Thyroid gland (tissue), 4 donors: ENCODE measurements at regions not wholly inside any gene's neighbourhood (a gene's known extent, or its start where the extent isn't known, plus 50 kb on each side); places are given as distances from the start of the nearest gene placed in this dataset.

Experiments used
- DNase-seq, 2 donors: peaks; one replicate each; pipeline ENCODE4 v3.0.0-alpha.2; 2019
- H3K27ac ChIP-seq, 3 donors: fragments of 200-600 bp; sonication (generic); 1 replicate in 2 of 3; 2 replicates in 1 of 3; pipeline ENCODE4 v1.5.1; 2016 to 2019; ENCODE audit warnings: mild to moderate bottlenecking in 1 of 3, moderate library complexity in 1 of 3
- H3K27me3 ChIP-seq: fragments of 200-600 bp; sonication (generic); one replicate; pipeline ENCODE4 v1.5.1; 2019
- H3K36me3 ChIP-seq, 2 donors: fragments of 200-600 bp; sonication (generic); one replicate each; pipeline ENCODE4 v1.5.1; 2016 to 2019
- H3K4me1 ChIP-seq, 2 donors: fragments of 200-600 bp; sonication (generic); one replicate each; pipeline ENCODE4 v1.5.1; 2017 to 2019
- H3K4me3 ChIP-seq, 3 donors: fragments of 200-600 bp; sonication (generic); replicated peaks in 1 of 3; 1 replicate in 2 of 3; 2 replicates in 1 of 3; pipeline ENCODE4 v1.5.1; 2016; ENCODE audit warnings: mild to moderate bottlenecking in 1 of 3
- H3K9me3 ChIP-seq: fragments of 200-600 bp; sonication (generic); one replicate; pipeline ENCODE4 v1.5.1; 2017
- CTCF ChIP-seq, 6 experiments: fragments of 200-600 bp in 3 of 6; fragments of 450-650 bp in 3 of 6; sonication (generic) in 3 of 6; IDR thresholded peaks; one replicate each; pipeline ENCODE4 v1.5.1; 2016 to 2019; ENCODE audit warnings: antibody characterized with exemption in 6 of 6, mild to moderate bottlenecking in 2 of 6, inconsistent platforms in 1 of 6, moderate library complexity in 1 of 6
- POLR2A ChIP-seq, 2 donors: fragments of 450-650 bp; IDR thresholded peaks; one replicate each; pipeline ENCODE4 v1.6.1; 2017; ENCODE audit warnings: antibody characterized with exemption in 2 of 2, mild to moderate bottlenecking in 2 of 2, moderate library complexity in 1 of 2
- WGBS, 2 donors: methylation state at CpG; one replicate each; pipeline ENCODE4 v1.1.5; 2017; 5-methylcytosine and 5-hydroxymethylcytosine counted together
- intact Hi-C: fragments of 100-400 bp; cut with DNase I; formaldehyde crosslinking; loops from one replicate; pipeline ENCODE4 v1.15.1; 2023

DNA sequence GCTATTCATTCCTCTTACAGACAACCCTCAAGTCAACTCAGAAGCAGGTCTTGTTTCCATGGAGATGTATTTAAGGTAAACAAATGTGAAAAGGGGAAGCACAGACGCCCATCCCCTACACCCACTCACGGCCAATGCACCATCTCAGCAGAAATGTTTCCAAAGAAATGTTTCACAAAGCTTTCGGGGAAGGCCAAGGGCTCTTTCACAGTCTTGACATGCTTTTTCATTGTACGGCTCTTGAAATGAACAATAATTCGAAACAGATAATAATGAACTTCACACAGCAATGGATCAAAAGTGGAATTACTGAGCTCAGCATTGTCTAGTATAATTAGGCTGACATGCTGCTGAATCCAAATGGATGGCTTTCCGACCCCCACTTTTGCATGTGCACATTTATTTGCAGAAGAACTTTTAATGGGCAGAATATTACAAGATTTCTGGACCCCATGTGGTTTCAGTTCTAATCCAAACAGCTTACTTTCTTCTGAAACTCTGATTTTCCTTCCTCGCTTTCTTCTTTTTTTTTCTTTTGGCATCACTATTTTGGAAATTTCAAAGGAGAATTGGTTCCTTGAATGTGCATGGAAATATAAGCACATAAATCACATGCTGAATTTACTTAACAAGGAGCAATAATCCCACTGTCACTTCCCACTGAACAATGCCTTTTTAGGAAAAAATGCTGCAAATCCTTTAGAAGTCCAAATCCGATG lies 160.9 kb downstream of the SMIM20 start:
- Histone ChIP-seq H3K4me1 (no peaks in the 10 kb centered on the region), H3K36me3 (no peaks in the 10 kb centered on the region), H3K27me3 (no peaks in the 10 kb centered on the region), H3K9me3 (no peaks in the 10 kb centered on the region), H3K27ac (no peak overlapping the region), H3K4me3 (no peak overlapping the region)
- DNase-seq = no peak
- 70 to 78% methylated on average over 8 of the region's 8 CpGs for WGBS, 2 donors
- no peak for TF ChIP-seq POLR2A (IDR thresholded peaks at IDR 0.05)
- TF ChIP-seq CTCF (IDR thresholded peaks at IDR 0.05) = no peak
- intact Hi-C loops = no loop called here

- Histone ChIP-seq H3K4me1 (no peaks in the 10 kb centered on the region), H3K27me3 (no peaks in the 10 kb centered on the region), H3K36me3 (no peaks in the 10 kb centered on the region), H3K4me3 (no peak overlapping the region), H3K27ac (no peak overlapping the region), H3K9me3 (no peaks in the 10 kb centered on the region)
- WGBS, 2 donors = 50 to 59% methylated on average over 1 of the region's 1 CpG
- intact Hi-C loops = no loop called here
- DNase-seq = no peak
- no peak for TF ChIP-seq POLR2A (IDR thresholded peaks at IDR 0.05)
- no peak for TF ChIP-seq CTCF (IDR thresholded peaks at IDR 0.05)
Observed at GRCh38 chr4:26075583-26075982, 161.6 kb downstream of the SMIM20 start.

DNA sequence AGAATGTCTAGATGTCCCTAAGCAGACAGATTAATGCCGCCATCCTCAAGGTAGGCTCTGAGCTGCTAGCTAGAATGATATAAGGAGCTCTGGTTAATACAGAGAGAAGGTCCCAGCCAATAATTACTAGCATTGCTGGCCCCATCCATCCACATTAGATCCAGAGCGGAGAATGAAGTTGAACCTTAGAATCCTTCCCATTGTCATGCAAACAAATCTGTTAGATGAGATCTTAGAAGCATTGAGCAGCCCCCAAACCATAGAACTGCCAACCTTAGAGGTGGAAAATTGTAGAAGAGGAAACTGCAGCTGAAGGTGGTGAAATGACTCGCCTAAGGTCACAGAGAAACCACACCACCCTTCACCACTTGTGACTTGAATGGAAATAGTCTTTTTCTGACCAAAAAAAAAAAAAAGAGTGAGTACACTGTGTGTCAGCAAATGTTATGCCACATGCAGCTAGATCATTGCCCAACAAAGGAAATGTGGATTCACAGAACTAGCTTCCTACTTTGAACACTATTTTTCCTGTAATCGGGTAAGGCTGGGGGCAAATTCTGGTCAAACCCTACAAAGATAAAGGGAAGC lies 162.1 kb downstream of the SMIM20 start:
- Histone ChIP-seq H3K27me3 (no peaks in the 10 kb centered on the region), H3K36me3 (no peaks in the 10 kb centered on the region), H3K4me1 (no peaks in the 10 kb centered on the region), H3K9me3 (no peaks in the 10 kb centered on the region), H3K4me3 (no peak overlapping the region), H3K27ac (no peak overlapping the region)
- intact Hi-C loops = no loop called here
- TF ChIP-seq POLR2A (IDR thresholded peaks at IDR 0.05) (no peak), CTCF (IDR thresholded peaks at IDR 0.05) (no peak)
- no peak for DNase-seq
- WGBS, 2 donors = 84 to 94% methylated on average over 4 of the region's 4 CpGs

DNA sequence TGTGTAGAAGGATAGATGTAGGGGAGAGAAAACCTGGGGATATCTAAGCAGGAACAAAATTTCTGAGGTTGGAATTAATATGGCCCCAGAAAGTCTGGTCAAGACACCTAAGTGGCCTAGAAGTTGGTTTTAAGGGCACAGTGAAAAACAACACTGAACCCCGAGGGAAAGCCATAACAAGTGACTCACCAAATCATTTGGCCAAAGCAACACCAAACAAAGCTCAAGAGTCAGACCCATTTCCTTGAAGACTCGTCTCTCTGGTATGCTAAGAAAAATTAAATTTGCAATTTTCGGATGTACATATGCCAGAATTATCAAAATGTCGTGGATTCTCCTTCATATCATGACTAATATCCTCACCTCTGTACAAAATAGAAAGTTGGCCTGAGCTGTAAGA lies 162.9 kb downstream of the SMIM20 start:
- WGBS, 2 donors = 78 to 89% methylated on average over 4 of the region's 4 CpGs
- H3K4me3 ChIP-seq = no peak overlapping the region
- intact Hi-C loops = no loop called here
- no peaks in the 10 kb centered on the region for H3K9me3 ChIP-seq
- DNase-seq = no peak
- no peaks in the 10 kb centered on the region for H3K4me1 ChIP-seq
- no peaks in the 10 kb centered on the region for H3K27me3 ChIP-seq
- TF ChIP-seq POLR2A (IDR thresholded peaks at IDR 0.05) (no peak), CTCF (IDR thresholded peaks at IDR 0.05) (no peak)
- H3K27ac ChIP-seq = no peak overlapping the region
- H3K36me3 ChIP-seq = no peaks in the 10 kb centered on the region

DNA sequence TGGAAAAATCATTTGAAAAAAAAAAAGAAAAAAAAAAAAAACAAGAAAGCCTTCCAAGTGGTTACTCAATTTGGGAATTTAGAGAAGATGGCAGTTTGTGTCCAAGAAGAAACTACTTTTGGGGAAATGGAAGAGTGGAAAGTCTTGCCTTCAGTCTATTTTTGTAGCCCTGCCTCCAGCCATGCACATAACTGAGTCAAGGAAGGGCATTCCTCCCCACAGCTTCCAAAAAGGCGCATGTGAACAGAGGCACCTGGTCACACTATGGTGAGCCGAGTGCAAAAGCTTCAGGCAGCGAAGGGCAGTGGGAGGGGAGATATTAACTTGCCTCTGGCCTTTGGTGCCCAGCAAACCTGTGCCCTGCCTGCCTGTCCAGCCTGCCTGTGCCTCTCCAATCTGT lies 163.7 kb downstream of the SMIM20 start:
- no peak for TF ChIP-seq CTCF (IDR thresholded peaks at IDR 0.05)
- TF ChIP-seq POLR2A (IDR thresholded peaks at IDR 0.05) = no peak
- intact Hi-C loops = no loop called here
- Histone ChIP-seq H3K4me1 (no peaks in the 10 kb centered on the region), H3K36me3 (no peaks in the 10 kb centered on the region), H3K27ac (no peak overlapping the region), H3K9me3 (no peaks in the 10 kb centered on the region), H3K27me3 (no peaks in the 10 kb centered on the region), H3K4me3 (no peak overlapping the region)
- WGBS, 2 donors = 91% methylated on average over 3 of the region's 3 CpGs
- DNase-seq = no peak
